Stimulated activated CD8-positive, alpha-beta memory T cell treated with anti-CD3 and anti-CD28 coated beads, Interleukin-7, amount 100 ng/mL, for 24 hours (primary cell): ENCODE measurements at regions not wholly inside any gene's neighbourhood (a gene's known extent, or its start where the extent isn't known, plus 50 kb on each side); places are given as distances from the start of the nearest gene placed in this dataset.
"Not testable (repeated sequence)": the region's sequence is repeated elsewhere in the genome, so short reads cannot be mapped to it uniquely, and the experiment has no call there.

Experiments
- DNase-seq: peaks from one replicate; pipeline ENCODE4 v3.0.0-alpha.2; 2020; ENCODE audit warnings: low read depth

GRCh38 chr5:74534397-74535129 is 106.0 kb downstream of the ENC1 start:
- no peak for DNase-seq

- no peak for DNase-seq
Observed at GRCh38 chr5:74530326-74531050, 110.0 kb downstream of the ENC1 start.

- no peak for DNase-seq
Observed at GRCh38 chr5:74529101-74529500, 111.4 kb downstream of the ENC1 start.

- DNase-seq, result no peak
Observed at GRCh38 chr5:74526111-74526510, 114.4 kb downstream of the ENC1 start.

GRCh38 chr5:74524767-74525166 is 115.8 kb downstream of the ENC1 start:
- not testable (repeated sequence) for DNase-seq

- not testable (repeated sequence) for DNase-seq
Observed at GRCh38 chr5:74523698-74524097, 116.8 kb downstream of the ENC1 start.

GRCh38 chr5:74522838-74523237 is 117.7 kb downstream of the ENC1 start:
- not testable (repeated sequence) for DNase-seq

- no peak for DNase-seq
Observed at GRCh38 chr5:74521401-74521800, 119.1 kb downstream of the ENC1 start.

GRCh38 chr5:74519679-74520078 is 120.8 kb downstream of the ENC1 start:
- no peak for DNase-seq

- DNase-seq, result no peak
Observed at GRCh38 chr5:74519161-74519571, 121.4 kb downstream of the ENC1 start.

GRCh38 chr5:74517700-74518099 is 122.8 kb downstream of the ENC1 start:
- DNase-seq, result no peak

- no peak for DNase-seq
Observed at GRCh38 chr5:74516211-74516636, 124.3 kb downstream of the ENC1 start.

- DNase-seq, result no peak
Observed at GRCh38 chr5:74514888-74515551, 125.5 kb downstream of the ENC1 start.

- DNase-seq, result not testable (repeated sequence)
Observed at GRCh38 chr5:74511770-74512169, 128.8 kb downstream of the ENC1 start.

- DNase-seq, result no peak
Observed at GRCh38 chr5:74510476-74511075, 130.0 kb downstream of the ENC1 start.

GRCh38 chr5:74507370-74508005 is 133.0 kb downstream of the ENC1 start:
- no peak for DNase-seq

GRCh38 chr5:74506119-74506518 is 134.4 kb downstream of the ENC1 start:
- DNase-seq, result no peak

GRCh38 chr5:74504463-74504862 is 136.1 kb downstream of the ENC1 start:
- no peak for DNase-seq

- no peak for DNase-seq
Observed at GRCh38 chr5:74502479-74502950, 138.0 kb downstream of the ENC1 start.

- no peak for DNase-seq
Observed at GRCh38 chr5:74501674-74502478, 138.7 kb downstream of the ENC1 start.
